ENCODE measurements at regions not wholly inside any gene's neighbourhood (a gene's known extent, or its start where the extent isn't known, plus 50 kb on each side); places are given as distances from the start of the nearest gene placed in this dataset.

DNA sequence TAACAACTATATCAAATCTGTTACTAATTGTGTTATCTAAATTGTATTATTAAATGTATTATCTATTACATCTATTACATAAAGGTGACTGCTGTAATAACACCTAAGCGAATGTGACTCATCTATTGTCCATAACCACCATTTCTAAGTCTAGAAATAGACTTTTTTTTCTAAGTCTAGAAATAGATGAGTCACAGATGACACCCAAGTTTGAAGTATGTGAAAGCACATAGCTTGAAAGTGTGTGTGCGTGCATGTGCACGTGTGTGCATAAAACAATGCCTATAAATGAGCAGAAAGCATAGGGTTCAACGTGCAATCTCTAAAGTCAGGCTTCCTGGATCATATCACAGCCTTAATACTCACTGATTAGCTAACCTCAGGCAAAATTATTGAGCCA is 451.3 kb upstream of the USP15 start:
- no peak for DNase-seq (ENCODE audit: low read depth in 4 of 4, low spot score in 3 of 4)

DNA sequence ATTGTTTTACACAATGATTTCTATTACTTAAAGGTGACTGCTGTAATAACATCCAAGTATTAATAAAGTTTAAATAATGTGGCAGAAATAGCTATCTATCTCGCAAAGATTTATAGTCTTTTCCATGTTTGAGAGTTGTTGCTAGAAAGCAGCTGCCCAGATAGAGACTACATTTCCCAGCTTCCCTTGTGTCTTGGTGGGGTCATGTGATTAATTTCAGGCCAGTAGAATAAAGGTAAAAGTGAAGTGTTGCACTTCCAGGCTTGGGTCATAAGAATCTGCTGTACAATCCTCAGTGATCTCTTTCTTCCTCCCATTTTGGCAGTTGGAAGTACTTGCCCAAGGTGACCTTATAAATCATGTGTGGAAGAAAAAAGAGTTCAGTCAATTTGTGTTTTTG is 449.7 kb upstream of the USP15 start:
- no peak for DNase-seq (ENCODE audit: low read depth in 4 of 4, low spot score in 3 of 4)

- DNase-seq (ENCODE audit: low read depth in 4 of 4, low spot score in 3 of 4) = no peak
Measured at GRCh38 chr12:61821381-61821780, 438.8 kb upstream of the USP15 start.

DNA sequence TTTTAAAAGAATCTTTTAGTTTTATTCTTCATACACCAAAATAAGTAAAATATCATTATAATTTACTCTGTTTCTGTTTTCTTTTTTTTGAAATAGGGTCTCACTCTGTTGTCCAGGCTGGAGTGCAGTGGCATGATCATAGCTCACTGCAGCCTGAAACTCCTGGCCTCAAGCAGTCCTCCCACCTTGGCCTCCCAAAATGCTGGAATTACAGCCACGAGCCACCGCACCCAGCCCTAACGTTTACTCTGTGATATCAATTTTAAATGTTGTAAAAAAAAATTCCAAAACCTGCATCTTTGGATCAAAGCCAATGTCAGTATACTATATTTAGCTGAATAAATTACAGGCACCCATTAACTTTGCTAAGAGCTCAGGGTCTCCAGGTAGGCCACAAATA is 437.1 kb upstream of the USP15 start:
- DNase-seq (ENCODE audit: low read depth in 4 of 4, low spot score in 3 of 4) = no peak

GRCh38 chr12:61846765-61847164 is 413.4 kb upstream of the USP15 start:
- no peak for DNase-seq (ENCODE audit: low read depth in 4 of 4, low spot score in 3 of 4)

DNA sequence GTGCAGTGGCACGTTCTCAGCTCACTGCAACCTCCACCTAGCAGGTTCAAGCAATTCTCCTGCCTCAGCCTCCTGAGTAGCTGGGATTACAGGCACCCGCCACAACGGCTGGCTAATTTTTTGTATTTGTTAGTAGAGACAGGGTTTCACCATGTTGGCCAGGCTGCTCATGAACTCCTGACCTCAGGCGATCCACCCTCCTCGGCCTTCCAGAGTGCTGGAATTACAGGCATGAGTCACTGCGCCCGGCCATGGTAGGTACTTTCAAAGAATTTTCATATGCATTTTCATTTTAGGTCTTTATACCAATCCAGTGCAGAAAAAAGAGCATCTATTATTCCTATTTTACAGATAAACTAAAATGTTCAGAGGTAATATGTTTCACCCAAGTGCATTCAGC is 411.3 kb upstream of the USP15 start:
- no peak for DNase-seq (ENCODE audit: low read depth in 4 of 4, low spot score in 3 of 4)

- no peak for DNase-seq (ENCODE audit: low read depth in 4 of 4, low spot score in 3 of 4)
Measured at GRCh38 chr12:61853945-61854344, 406.3 kb upstream of the USP15 start.

GRCh38 chr12:61854902-61855301 is 405.3 kb upstream of the USP15 start:
- no peak for DNase-seq (ENCODE audit: low read depth in 4 of 4, low spot score in 3 of 4)

GRCh38 chr12:61857968-61858367 is 402.2 kb upstream of the USP15 start:
- no peak for DNase-seq (ENCODE audit: low read depth in 4 of 4, low spot score in 3 of 4)

- DNase-seq (ENCODE audit: low read depth in 4 of 4, low spot score in 3 of 4) = no peak
Measured at GRCh38 chr12:61860451-61860850, 399.8 kb upstream of the USP15 start.

DNA sequence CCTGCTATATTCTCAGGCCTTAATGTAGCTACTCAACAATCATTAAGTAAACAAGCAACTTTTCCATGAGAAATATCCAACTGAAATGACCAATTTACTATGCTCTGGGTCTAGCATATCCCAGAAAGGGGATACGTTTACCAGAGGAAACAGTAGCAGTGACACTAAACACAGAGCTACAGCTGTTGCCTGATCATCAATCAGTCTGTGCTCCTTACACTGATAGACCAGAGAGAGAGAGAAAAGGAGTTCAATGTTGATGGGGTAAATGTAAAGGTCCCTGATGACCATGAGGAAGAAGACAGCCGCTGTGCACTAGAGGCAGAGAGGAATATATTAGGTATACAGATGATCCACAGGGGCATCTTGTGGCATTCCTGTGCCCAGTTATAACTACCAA is 397.2 kb upstream of the USP15 start:
- DNase-seq (ENCODE audit: low read depth in 4 of 4, low spot score in 3 of 4) = no peak

GRCh38 chr12:61863811-61864210 is 396.4 kb upstream of the USP15 start:
- DNase-seq (ENCODE audit: low read depth in 4 of 4, low spot score in 3 of 4) = no peak

- no peak for DNase-seq (ENCODE audit: low read depth in 4 of 4, low spot score in 3 of 4)
Measured at GRCh38 chr12:61869796-61870195, 390.4 kb upstream of the USP15 start.

DNA sequence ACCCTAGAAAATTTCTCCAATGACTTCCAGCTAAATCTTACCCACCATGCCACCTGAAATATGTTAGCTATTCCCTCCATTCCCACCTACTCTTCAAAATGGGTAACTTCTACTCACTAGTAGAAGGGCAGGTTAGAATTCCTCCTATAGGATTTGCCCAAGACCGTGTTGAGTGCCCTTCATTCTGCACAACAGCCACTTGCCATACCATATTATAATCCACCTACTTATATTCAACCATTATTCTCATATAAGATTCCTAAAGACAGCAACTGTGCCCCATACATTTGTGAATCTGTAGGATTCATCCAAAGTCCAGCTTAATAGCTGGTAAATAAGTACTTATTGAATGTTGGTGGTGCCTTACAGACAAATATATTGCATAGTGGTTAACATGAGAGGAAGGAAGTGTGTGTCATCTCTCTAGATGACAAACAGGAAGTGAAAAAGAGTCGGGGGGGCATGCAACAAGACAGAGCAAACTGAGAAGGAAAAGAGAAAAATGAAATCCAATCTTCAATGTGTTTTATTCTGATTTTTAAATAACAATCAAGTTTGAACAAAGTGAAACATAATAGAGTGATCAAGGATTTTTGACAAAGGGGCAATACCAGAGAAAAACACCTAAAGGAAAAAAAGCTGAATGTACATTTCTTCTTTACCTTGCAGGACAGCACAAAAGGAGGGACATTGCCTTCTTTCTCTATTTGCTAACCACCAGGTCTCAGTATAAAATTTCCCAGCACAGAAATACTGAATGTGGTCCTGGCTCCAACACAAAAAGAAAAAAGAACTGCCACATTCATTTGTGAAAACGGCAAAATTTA is 389.3 kb upstream of the USP15 start:
- no peak for DNase-seq (ENCODE audit: low read depth in 4 of 4, low spot score in 3 of 4)

- DNase-seq (ENCODE audit: low read depth in 4 of 4, low spot score in 3 of 4) = no peak
Measured at GRCh38 chr12:61871485-61871810, 388.8 kb upstream of the USP15 start.

DNA sequence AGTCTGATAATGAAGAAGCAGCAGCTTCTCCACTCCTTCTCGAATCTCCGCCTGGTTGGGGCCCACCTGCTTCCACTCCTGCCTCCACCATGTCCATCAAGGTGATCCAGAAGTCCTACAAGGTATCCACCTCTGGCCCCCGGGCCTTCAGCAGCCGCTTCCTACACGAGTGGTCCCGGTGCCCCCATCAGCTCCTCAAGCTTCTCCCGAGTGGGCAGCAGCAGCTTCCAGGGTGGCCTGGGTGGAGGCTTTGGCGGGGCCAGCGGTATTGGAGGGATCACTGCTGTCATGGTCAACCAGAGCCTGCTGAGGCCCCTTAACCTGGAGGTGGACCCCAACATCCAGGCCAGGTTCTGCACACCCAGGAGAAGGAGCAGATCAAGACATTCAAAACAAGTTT is 381.0 kb upstream of the USP15 start:
- no peak for DNase-seq (ENCODE audit: low read depth in 4 of 4, low spot score in 3 of 4)

DNA sequence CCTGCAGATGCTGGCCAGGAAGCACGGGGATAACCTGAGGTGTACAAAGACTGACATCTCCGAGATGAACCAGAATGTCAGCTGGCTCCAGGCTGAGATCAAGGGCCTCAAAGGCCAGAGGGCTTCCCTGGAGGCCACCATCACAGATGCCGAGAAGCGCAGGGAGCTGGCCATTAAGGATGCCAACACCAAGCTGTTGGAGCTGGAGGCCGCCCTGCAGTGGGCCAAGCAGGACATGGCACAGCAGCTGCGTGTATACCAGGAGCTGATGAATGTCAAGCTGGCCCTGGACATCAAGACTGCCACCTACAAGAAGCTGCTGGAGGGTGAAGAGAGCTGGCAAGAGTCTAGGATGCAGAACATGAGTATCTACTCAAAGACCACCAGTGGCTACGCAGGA is 380.0 kb upstream of the USP15 start:
- no peak for DNase-seq (ENCODE audit: low read depth in 4 of 4, low spot score in 3 of 4)

DNA sequence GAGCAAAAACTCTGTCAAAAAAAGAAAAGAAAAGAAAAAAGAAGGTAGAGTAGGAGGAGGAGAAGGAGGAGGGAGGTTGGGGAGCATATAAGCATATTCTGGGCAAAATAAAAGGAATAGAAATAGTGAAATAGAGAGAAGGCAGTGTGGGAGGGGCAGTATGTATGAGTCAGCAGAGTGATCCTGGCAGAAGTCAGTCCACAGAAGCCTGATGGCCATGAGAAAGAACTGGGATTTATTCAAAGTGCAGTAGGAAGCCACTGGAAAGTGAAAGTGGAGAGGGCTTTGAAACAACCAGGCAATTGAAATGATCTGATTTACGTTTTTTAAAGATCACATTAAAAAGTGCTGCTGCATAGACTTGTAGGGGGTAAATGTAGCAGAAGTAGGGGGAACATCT is 368.6 kb upstream of the USP15 start:
- DNase-seq (ENCODE audit: low read depth in 4 of 4, low spot score in 3 of 4) = no peak

DNA sequence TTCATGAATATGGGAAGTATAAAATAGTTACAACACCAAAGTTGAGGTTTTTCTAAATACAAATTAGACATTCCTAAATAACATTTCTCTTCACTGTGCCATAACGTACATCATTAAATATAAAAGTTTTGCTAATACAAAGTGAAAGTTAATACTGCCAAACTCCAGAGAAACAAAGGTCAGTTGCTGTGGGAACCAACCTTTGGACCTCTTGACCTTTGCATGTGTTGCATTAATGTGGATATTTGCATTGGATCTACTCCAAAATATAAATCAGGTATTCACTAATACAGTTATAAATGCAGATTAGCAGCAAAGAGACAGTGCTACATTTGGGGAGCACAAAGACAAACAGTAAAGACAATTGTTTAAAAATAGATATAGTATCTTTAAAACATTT is 366.0 kb upstream of the USP15 start:
- DNase-seq (ENCODE audit: low read depth in 4 of 4, low spot score in 3 of 4) = no peak

GRCh38 chr12:61896436-61896835 is 363.8 kb upstream of the USP15 start:
- DNase-seq (ENCODE audit: low read depth in 4 of 4, low spot score in 3 of 4) = no peak

DNA sequence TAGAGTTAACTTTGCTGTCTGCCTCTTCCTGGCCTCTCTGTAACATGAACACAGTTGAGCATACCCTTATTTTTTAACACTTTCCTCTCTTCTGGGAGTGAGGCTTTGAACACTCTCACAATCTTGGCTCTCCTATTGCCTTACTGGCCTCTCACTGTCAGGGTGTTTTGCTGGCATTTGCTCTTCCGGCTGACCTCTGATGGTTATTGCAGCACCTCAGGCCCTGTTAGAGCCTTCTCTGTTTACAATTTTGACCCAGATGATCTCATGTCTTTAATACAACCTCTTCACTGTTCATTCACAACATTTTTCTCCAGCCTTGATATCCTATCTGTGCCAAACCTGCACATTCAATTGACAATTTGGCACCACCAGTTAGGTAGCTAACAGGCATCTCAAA is 357.8 kb upstream of the USP15 start:
- DNase-seq (ENCODE audit: low read depth in 4 of 4, low spot score in 3 of 4) = no peak

DNA sequence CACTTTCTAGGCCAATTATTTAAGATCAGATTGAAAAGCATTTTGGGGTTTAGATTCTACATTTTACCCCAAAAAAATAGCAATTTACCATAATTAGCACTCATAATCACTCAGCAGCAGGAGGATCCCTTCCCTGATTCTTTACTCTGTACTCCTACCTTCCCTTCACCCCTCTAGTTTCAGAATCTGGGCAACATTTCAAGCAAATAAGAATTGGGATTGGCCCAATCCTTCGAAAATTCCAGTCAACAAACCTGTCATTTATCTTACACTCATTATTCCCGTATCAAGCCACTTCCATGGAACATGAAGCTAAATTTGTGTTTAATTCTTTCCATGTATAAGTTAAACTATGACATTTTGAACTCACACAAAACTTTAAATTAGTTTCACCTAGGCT is 349.1 kb upstream of the USP15 start:
- no peak for DNase-seq (ENCODE audit: low read depth in 4 of 4, low spot score in 3 of 4)

DNA sequence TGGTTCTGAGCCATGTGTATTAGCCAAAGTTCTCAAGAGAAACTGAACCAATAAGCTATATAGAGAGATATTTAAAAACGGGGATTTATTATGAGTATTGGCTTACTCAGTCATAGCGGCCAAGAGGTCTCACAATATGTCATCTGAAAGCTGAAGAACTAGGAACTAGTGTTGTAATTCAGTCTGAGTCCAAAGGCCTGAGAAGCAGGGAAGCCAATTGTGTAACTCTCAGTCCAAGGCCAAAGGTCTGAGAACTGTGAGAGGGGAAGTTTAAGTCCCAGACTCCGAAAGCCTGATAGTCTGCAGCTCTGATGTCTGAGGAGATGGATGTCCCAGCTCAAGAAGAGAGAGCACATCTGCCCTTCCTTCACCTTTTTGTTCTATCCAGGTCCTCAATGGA is 344.8 kb upstream of the USP15 start:
- no peak for DNase-seq (ENCODE audit: low read depth in 4 of 4, low spot score in 3 of 4)
